GF-D8 (cell line): ENCODE measurements at regions not wholly inside any gene's neighbourhood (a gene's known extent, or its start where the extent isn't known, plus 50 kb on each side); places are given as distances from the start of the nearest gene placed in this dataset.
"Not testable (repeated sequence)": the region's sequence is repeated elsewhere in the genome, so short reads cannot be mapped to it uniquely, and the experiment has no call there.

Experiments
- DNase-seq: peaks from one replicate; lab custom pipeline; 2025; lab: John Stamatoyannopoulos, UW

DNA sequence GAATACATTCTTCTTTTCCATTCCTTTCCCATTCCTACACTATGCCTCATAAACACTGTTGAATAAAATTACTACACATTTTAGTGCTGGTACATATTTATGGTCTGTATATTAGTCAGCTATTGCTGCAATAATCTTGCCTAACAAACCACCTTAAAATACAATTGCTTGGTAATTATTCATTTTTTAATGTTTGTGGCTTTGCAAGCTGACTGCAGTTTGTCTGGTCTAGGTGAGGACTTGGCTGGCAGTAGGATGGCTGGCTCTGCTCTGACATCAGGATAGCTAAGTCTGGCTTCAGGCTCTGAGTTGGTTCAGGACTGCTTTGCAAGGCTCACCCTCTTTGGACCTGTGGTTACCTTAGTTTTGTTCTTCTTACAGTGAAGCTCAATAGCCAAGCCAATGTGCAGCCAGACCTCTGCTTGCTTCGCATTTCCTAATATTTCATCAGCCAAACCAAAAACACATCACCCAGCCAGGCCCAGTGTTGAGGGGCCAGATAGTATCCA, 913.4 kb upstream of the RAG2 start:
- DNase-seq: no peak

DNA sequence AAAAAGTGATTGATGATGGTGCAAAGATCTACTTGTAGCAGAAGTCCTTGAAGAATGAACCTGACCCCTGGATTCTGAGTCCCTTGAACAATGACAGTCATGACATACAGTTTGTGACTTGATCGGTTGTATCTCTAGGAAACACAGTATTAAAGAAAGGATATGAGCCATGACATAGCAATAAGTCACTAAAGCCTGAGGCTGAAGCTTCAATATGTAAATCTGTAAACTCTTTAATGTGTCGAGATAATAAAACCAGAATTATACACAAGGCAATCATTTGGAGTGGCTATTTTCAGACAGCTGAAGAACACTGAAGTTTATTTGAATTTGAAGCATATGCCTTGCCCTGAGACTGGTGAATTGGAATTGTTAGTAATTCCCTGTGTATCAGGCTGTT, 911.5 kb upstream of the RAG2 start:
- DNase-seq: no peak

DNA sequence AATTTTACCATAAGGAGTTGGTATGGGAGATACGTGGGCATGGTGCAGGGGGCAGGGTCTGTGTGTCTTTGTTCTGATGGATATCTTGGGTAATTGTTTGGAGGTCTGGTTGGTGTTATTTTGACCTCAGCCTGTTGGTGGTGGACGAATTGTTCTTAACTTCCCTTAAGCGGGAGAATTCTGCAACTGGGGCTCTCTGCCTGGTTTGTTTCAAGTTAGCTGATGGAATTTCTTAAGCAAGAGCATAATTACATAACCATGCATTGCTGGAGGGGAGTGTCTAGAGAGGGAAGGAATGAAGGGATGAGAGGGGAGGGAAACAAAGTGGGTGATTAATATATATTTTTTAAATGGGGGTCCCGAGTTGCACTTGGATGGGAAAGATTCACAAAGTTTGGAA, 908.5 kb upstream of the RAG2 start:
- DNase-seq: no peak

DNA sequence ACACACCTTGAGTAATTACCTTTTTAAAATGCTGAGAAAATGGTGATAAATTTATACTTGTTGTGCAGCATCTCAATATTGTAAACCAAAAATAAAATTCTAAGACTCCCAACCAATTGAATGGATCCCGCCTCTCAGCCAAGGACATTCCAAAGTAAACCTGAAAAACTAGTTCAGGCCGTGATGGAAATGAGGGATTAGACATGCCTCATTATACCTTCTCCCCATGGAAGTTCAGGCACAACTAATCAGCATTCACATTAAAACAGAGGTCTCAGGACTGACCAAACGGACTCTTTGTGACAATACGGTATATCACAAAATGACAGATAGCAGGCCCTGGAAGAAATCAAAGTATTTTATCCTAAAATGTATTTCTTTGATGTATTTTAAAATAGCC, 907.4 kb upstream of the RAG2 start:
- no peak for DNase-seq

DNA sequence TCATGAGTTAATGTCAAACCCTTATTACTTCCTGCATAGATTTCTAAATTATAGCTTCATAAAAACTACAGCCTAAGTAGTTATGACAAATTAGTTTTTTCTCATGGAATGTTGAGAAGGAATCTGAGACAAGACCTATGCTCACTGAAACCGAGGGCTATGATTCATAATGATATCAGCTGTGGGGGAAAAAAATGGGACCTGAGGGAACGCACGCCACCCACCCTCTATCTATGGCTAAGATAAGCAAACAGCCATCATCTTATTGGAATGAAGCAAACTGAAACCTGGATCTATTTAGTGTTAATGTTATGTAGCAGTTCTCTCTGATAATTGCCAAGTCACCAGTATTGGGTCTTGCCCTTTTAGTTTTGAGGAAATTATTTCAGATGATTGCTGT, 906.9 kb upstream of the RAG2 start:
- no peak for DNase-seq

DNA sequence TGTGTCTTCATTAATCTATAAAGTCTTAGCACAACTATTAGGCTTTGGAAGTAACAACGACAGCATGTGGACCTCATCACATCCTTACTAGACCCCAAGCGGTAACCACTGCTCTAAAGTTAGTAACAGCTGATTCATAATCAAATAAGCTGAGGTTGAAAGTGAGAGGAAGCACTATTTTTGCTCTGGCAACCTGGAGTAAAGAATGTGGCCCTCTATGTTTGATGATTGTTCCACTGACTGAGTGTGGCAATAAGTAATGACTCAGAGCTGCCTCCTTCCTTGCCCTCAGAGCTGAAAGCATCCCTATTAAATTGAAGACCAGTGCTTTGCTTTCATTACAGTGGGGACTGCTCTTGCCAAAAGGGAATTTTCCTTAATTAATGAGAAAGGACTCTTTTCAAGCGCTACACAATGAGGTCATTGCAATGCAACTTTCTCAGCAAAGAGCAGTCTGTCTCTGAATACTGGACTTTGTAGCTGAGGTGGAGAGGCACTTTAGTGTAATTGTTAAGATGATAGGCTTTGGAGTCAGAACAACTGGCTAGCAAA, 906.1 kb upstream of the RAG2 start:
- DNase-seq: no peak

DNA sequence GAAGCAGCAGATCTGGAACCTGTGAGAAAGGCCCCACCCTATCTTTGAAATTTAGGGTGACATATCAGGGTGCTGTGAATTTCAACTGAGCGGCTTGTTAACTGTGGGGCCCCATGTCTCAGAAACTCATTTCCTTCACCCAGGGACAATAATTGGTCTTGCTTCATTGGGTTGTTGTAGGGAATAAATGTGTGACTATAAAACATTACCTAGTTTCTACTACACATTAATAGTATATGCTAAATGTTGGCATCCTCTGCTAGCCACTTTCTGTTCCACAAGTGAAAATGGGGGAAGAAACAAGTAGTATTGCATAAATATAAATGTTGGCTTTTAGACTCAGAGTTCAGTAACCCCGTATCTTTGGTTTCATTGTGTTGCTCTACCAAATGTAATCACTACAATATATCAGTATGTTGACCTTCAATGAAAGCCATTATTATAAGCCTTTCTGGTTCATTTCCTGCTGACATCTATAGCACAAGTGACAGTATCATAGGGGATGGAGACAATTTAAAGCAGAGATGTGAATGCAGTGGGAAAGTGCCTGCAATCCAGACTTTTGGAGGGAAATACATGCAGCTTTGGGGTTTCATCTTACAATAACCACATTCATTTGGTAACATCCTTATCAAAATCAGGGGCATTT, 905.5 kb upstream of the RAG2 start:
- no peak for DNase-seq

DNA sequence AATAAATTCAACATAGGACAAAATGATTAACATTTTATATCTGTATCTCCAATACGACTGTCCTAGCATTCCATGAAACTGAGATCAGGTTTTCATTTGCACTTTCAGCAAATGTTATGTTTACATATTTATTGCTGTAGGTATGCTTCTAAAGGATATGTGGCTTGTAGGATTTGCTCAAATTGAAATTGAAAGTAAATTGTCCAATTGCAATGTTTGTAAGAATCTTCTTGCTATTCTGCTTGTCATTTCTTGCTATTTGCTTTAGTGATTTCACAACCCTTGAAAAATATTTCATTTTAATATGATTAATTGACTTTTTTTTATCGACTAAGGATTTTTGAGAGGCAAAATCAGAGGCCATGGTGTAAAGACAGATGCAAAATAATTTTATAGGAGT, 904.2 kb upstream of the RAG2 start:
- DNase-seq: no peak

DNA sequence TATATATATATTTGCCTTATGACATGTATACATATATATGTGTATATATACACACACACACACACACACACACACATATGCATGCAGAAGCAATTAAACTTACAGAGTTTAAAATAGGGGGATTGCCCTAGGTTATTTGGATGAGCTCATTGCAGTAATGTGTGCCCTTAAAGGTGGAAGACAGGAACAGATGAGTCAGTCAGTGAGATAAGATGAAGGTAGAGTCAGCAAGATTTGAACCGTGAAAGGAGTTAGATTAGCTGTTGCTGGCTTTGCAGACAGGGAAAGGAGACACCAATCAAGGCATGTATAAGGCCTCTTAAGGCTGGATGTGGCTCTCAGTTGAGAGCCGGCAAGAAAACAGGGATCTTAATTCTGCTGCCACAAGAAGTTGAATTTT, 902.4 kb upstream of the RAG2 start:
- DNase-seq: no peak

DNA sequence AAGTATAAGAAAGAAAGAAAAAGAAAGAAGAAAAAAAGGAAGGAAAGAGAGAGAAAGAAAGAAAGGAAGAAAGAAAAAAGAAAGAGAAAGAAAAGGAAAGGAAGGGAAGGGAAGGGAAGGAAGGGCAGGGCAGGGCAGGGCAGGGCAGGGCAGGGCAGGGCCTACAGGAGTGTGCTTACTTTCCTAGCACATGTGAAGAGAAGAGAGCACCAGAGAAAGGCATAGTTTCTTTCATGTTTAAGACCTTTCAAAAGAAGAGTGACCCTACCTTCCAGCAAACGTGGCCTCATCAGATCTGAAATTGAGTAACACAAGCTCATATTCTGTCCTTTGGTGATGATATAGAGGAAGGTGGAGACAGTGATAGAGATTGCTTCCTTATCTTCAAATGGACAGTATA, 899.3 kb upstream of the RAG2 start:
- DNase-seq: no peak

DNA sequence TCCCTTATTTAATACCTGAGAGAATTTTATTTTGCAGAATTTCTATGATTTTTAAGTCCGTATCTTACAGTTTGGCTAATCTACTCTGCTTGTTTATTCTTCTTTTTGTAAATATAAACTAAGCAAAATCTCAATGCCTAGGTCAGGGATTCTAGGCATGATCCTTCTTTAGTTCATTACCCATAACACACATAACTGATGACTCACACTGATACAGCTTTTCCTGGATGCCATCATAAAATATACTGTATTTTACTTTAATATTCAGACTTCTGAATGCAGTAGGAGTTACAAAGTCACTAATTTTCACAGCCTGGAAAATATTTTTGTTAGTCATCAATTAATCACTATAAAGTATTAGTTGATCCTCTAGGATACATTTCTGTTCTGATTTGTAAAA, 898.2 kb upstream of the RAG2 start:
- no peak for DNase-seq

DNA sequence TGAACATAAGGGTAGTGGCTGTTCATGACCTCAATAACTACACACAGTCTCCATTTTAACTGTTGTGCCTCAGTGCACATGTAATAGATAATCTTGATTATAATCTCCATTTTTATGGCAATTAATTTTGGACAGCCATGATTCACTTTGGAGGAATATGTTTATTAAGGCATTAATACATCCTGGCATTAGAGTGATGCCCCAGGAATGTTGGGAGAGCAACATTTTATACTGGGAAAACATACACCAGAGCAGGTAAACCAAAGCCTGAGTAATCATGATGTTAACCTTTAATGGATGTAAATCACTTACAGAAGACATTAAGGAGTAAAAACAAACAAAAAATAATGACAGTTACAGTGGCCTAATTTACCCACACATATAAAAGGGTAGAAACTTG, 886.3 kb upstream of the RAG2 start:
- no peak for DNase-seq

DNA sequence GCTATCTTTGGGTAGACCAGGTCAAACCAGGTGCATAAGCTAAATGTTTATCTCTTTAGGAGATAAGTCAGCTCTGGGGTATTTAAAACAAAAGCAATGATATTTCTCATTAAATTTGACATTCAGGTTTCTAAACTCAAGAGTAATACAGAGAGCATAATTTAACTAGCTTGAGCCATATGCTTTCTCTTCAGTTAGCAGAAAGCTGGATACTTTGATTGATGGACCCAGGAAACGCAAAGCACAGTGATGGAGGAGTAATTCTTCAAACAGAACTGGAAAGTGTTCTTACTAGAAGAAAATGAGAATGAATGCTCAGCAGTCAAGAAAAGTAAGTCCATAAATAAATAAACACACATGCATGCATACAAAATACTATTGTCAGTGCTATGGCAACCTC, 885.7 kb upstream of the RAG2 start:
- no peak for DNase-seq

DNA sequence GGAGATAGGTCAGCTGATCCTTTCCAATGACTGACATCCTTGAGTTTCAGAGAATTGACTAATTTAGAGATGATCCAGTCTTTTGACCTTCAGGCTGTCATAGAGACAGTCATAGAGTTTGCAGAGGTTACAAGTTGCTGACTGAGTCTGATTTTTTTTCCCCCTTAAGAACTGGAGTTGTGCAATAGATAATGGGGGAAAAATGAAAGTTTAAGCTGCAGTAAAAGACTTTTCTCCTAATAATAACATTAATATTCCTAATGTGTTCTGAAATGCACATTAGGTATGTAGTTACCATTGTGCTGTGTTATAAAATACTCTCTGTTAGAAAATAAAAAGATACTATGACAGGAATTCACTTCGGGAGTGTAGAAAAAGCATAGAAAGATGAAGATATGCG, 876.9 kb upstream of the RAG2 start:
- DNase-seq: no peak

DNA sequence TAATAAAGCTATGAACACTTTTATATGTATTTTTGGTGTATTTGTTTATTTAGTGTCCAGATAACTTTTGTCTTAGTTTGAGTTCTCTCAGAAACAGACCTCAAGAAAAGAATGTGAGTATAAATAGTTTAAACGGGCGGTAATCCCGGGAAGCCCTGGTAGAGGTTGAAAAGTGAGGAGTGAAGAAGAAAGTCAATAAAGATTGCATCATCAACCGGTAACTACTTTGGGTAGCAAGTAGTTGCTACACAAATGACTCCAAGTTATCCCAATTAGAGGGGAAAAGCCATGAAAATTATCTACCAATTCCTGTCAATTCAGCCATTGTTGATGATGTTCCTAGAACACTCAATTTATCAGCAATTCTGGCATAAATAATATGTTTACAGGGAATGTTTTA, 870.3 kb upstream of the RAG2 start:
- DNase-seq: no peak

DNA sequence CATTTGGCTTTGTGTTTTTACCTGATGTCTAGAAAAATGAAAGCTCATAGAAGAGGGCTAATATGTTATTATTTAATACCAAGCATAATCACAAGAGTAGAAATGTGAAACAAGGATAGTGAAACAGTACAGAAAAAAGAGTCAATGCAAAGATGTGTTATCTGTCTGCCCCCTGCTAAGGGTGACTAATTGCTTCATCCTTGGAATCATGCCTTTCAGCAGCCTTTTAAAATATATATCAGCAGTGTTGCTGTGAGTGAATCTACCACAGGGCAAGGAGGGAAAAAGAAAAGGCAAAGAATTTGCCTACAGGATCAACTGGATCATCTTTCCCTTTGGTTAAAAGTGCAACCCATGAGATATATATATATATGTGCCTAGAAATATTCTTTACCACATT, 867.2 kb upstream of the RAG2 start:
- no peak for DNase-seq

DNA sequence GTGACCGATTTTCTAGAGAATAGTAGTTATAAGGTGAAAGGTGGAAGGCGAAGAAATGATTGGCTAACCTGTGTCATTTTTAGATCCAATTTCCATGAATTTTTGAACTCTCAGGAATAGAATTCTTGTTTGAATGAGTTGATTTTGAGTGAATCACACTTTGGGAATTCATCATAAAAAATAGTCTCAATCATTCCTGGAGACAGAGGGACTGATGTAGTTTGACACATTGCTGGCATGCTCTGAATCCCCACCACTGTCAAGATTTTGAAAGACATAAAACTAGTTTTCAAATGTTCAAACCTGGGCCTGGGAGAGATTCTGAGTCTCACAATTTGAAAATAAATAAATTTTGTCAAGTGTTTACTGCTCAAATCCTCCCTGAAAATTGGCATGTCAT, 861.4 kb upstream of the RAG2 start:
- DNase-seq: no peak

DNA sequence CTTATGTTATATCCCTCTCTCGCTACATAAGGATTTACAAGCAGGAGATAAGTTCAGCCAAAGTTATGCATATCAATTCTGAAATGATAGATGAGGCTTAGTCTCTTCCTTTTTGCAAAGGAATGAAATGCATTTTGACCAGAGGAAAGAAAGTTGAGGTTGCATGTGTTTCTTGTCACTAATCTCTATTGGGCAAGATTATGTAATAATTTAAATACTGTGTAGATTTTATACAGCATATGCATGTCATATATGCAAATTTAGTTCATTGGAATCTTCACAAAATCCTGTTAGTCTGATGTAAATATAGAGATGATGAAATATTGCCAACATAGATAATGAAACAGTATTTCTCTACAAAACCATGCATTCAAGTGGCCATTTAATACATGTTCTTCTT, 858.7 kb upstream of the RAG2 start:
- DNase-seq: no peak

DNA sequence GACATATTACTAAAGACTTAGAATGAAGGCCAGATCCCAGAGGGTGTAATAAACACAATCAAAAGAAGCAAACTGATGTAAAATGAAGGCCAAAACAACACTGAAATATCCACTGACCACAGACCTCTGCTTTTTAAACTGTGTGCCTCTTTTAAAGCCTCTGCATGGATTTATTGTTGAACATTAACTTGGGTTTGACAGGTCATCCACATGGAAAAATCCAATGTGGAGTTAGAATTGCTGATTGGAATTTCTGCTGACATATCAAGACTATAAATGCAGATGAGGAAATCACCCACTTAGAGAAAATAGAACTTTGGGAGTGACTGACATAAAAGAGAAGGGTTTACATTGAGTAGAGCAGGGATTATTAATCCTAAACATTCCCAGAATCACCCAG, 853.9 kb upstream of the RAG2 start:
- DNase-seq: no peak

DNA sequence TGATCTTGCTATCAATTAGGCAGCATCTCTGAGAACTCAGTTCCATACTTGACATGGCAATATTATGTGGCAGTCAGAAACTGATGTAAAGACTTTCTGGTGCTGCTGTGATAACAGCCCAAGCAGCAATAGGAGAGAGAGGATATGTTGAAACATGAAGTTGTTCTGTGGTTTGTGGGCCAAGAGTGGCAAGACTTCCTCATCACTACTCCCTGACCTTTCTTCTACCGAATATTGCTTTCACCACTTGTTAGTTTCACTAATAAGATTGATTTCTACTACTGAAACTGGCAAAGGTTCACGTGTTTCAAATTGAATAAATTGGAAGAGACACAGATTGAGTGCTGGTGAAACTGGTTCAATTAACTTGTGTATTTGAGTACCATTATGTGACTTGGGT, 852.6 kb upstream of the RAG2 start:
- DNase-seq: peak; percentile 49

DNA sequence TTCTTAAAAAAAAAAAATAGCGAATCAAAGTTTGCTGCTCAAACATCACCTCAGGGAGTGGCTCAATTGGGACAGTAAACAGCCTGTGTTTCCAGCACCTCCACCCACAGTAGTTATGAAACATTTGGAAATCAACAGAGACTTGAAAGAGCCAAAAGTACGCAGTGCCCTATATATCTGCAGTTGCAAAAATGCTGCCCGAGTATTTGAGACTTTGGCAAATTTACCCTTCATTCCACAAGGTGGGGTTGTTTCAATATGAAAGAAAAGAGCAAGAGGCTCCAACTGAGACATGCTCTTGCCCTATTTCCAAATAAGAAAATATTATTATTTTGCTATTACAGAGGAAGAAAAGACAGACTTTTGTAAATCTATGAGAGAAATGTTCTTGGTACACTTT, 851.1 kb upstream of the RAG2 start:
- no peak for DNase-seq

DNA sequence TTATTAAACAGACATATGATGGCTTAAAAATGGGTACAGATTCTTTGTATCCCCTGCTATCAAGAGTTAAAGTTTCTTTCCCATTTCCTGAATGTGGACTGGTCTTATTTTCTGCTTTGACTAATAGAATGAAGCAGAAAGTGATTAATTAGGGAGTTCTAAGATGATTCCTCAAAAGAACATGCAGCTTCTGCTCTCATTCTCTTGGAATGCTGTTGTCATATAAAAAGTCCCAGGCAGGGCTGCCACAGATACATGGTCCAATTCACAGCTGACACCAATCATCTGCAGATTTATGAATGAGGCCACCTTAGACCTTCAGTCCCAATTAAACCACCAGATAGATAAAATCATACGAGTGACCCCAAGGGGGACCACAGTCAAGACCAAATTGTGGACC, 844.5 kb upstream of the RAG2 start:
- DNase-seq: no peak

DNA sequence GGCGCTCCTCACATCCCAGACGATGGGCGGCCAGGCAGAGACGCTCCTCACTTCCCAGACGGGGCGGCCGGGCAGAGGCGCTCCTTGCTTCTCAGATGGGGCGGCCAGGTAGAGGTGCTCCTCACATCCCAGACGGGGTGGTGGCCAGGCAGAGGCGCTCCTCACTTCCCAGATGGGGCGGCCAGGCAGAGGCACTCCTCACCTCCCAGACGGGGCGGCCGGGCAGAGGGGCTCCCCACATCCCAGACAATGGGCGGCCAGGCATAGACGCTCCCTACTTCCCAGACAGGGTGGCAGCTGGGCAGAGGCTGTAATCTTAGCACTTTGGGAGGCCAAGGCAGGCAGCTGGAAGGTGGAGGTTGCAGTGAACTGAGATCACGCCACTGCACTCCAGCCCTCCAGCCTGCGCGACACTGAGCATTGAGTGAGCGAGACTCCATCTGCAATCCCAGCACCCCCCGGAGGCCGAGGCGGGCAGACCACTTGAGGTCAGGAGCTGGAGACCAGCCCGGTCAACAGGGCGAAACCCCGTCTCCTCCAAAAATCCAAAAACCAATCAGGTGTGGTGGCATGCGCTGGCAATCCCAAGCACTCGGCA, 833.7 kb upstream of the RAG2 start:
- DNase-seq: not testable (repeated sequence)
